ENCODE measurements at regions not wholly inside any gene's neighbourhood (a gene's known extent, or its start where the extent isn't known, plus 50 kb on each side); places are given as distances from the start of the nearest gene placed in this dataset.

DNA sequence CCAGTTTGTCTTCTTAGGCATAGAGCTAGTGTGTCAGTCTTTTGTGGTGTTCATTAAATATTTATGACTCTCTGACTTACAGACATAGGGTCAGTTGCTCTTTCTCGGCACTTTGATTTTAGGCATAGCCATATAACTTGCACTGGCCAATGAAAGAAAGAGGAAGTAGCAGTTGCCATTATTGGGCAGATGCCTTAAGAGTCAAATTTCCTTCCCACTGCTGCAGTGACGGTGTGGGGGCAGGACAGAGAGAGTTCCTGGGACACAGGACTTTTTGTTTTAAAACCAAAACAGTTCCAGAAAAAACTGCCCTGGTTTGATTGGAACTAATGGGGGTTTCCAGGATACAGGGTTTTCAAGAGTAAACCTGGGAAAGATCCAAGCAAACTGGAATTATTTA, 60.2 kb upstream of the PHF14 start:
- ChIA-PET POLR2A (no interaction called here), CTCF (interaction anchor here (1.4 kb wide), 1 partner anchor 17 kb away, joined by 3 read pairs; no protein-coding TSS in a partner anchor)
- DNase-seq (ENCODE audit: extremely low spot score): no peak
- TF ChIP-seq, protein P1, sequence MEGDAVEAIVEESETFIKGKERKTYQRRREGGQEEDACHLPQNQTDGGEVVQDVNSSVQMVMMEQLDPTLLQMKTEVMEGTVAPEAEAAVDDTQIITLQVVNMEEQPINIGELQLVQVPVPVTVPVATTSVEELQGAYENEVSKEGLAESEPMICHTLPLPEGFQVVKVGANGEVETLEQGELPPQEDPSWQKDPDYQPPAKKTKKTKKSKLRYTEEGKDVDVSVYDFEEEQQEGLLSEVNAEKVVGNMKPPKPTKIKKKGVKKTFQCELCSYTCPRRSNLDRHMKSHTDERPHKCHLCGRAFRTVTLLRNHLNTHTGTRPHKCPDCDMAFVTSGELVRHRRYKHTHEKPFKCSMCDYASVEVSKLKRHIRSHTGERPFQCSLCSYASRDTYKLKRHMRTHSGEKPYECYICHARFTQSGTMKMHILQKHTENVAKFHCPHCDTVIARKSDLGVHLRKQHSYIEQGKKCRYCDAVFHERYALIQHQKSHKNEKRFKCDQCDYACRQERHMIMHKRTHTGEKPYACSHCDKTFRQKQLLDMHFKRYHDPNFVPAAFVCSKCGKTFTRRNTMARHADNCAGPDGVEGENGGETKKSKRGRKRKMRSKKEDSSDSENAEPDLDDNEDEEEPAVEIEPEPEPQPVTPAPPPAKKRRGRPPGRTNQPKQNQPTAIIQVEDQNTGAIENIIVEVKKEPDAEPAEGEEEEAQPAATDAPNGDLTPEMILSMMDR (IDR thresholded peaks at IDR 0.05; ENCODE audit: control extremely low read depth, extremely low read depth, low read depth, missing control alignments): no peak

GRCh38 chr7:10918093-10918590, 55.5 kb upstream of the PHF14 start:
- POLR2A ChIA-PET: no interaction called here
- DNase-seq (ENCODE audit: extremely low spot score): no peak
- TF ChIP-seq, protein P1 (IDR thresholded peaks at IDR 0.05; ENCODE audit: control extremely low read depth, extremely low read depth, low read depth, missing control alignments): no peak
- CTCF ChIA-PET: interaction anchor here (1.1 kb wide), 1 partner anchor 294 kb away, joined by 4 read pairs; no protein-coding TSS in a partner anchor

- TF ChIP-seq, protein P1 (IDR thresholded peaks at IDR 0.05; ENCODE audit: control extremely low read depth, extremely low read depth, low read depth, missing control alignments): no peak
- ChIA-PET POLR2A (no interaction called here), CTCF (no interaction called here)
- no peak for DNase-seq (ENCODE audit: extremely low spot score)
Measured at GRCh38 chr7:10919923-10920322, 53.7 kb upstream of the PHF14 start.
